Adrenal gland (tissue), 9 donors: ENCODE measurements at regions not wholly inside any gene's neighbourhood (a gene's known extent, or its start where the extent isn't known, plus 50 kb on each side); places are given as distances from the start of the nearest gene placed in this dataset.

ENCODE experiments used
- DNase-seq, 7 donors: peaks; one replicate each; pipeline ENCODE4 v3.0.0-alpha.2; 2019 to 2020
- H3K27ac ChIP-seq, 5 donors: fragments of 200-600 bp; sonication (generic) in 4 of 5; 1 replicate in 3 of 5; 2 replicates in 2 of 5; pipeline versions ENCODE4 v1.5.1 to v1.8.0; 2016 to 2020; ENCODE audit warnings: mild to moderate bottlenecking in 1 of 5
- H3K27me3 ChIP-seq: fragments of 200-600 bp; 2 replicates; pipeline ENCODE4 v1.8.0; 2021
- H3K36me3 ChIP-seq, 2 donors: fragments of 200-600 bp; replicated peaks in 1 of 2; 1 replicate in 1 of 2; 2 replicates in 1 of 2; pipeline versions ENCODE4 v1.5.1 to v1.8.0; 2018 to 2022
- H3K4me1 ChIP-seq, 2 donors: fragments of 200-600 bp; replicated peaks in 1 of 2; 1 replicate in 1 of 2; 2 replicates in 1 of 2; pipeline versions ENCODE4 v1.5.1 to v1.8.0; 2018 to 2021
- H3K4me3 ChIP-seq, 4 donors: fragments of 200-600 bp; sonication (generic) in 3 of 4; one replicate each; pipeline ENCODE4 v1.5.1; 2016 to 2018
- H3K9me3 ChIP-seq, 3 donors: fragments of 200-600 bp; sonication (generic) in 1 of 3; replicated peaks in 1 of 3; 1 replicate in 2 of 3; 2 replicates in 1 of 3; pipeline versions ENCODE4 v1.5.1 to v1.8.0; 2016 to 2021
- CTCF ChIP-seq, 6 experiments: fragments of 450-650 bp in 4 of 6; fragments of 200-600 bp in 2 of 6; sonication (generic) in 1 of 6; IDR thresholded peaks; 1 replicate in 5 of 6; 2 replicates in 1 of 6; pipeline versions ENCODE4 v1.5.1 to v1.8.0; 2016 to 2021; ENCODE audit warnings: antibody characterized with exemption in 6 of 6, mild to moderate bottlenecking in 2 of 6, moderate library complexity in 1 of 6
- POLR2A ChIP-seq, 2 donors: fragments of 450-650 bp; IDR thresholded peaks; one replicate each; pipeline ENCODE4 v1.6.1; 2017; ENCODE audit warnings: antibody characterized with exemption in 2 of 2, mild to moderate bottlenecking in 2 of 2, moderate library complexity in 1 of 2
- WGBS, 4 donors: extraction: QIAGEN DNeasy Blood & Tissue Kit in 2 of 4; methylation state at CpG; one replicate each; pipeline versions ENCODE4 v1.1.5 to v1.1.7; 2013 to 2017; 5-methylcytosine and 5-hydroxymethylcytosine counted together
- intact Hi-C, 2 donors: fragments of 100-400 bp; cut with DNase I; formaldehyde crosslinking; loops; one replicate each; pipeline versions ENCODE4 v1.14.1 to v1.15.0; 2022 to 2023
- donor health status: healthy with polysubstance abuse.
- donor health status: Bipolar disorder and iron deficiency.
- donor health status: DM: yes; HTN: yes; CAD: no.
- donor health status: DM: no; HTN: no; CAD: no.
- donor health status: DM: no; HTN: no; CAD: no.

- no peaks in the 10 kb centered on the region for H3K4me1 ChIP-seq
- no peaks in the 10 kb centered on the region for H3K9me3 ChIP-seq
- no peaks in the 10 kb centered on the region for H3K36me3 ChIP-seq
- no peak for TF ChIP-seq CTCF (IDR thresholded peaks at IDR 0.05)
- TF ChIP-seq POLR2A (IDR thresholded peaks at IDR 0.05) = no peak
- H3K4me3 ChIP-seq = no peak overlapping the region
- intact Hi-C loops = no loop called here
- H3K27me3 ChIP-seq = no peaks in the 10 kb centered on the region
- no peak overlapping the region for H3K27ac ChIP-seq
- DNase-seq = no peak
Observed at GRCh38 chr4:131288441-131288840, 1860.7 kb upstream of the PCDH10 start.

GRCh38 chr4:131296192-131296591, 1852.9 kb upstream of the PCDH10 start:
- Histone ChIP-seq H3K4me1 (no peaks in the 10 kb centered on the region), H3K27me3 (no peaks in the 10 kb centered on the region), H3K9me3 (no peaks in the 10 kb centered on the region), H3K36me3 (no peaks in the 10 kb centered on the region), H3K4me3 (no peak overlapping the region), H3K27ac (no peak overlapping the region)
- no peak for DNase-seq
- intact Hi-C loops = no loop called here
- no peak for TF ChIP-seq CTCF (IDR thresholded peaks at IDR 0.05)
- no peak for TF ChIP-seq POLR2A (IDR thresholded peaks at IDR 0.05)
- WGBS, 4 donors = 63 to 86% (median 82%) methylated on average over 1 of the region's 1 CpG

GRCh38 chr4:131302108-131302507, 1847.0 kb upstream of the PCDH10 start:
- Histone ChIP-seq H3K9me3 (no peaks in the 10 kb centered on the region), H3K36me3 (no peaks in the 10 kb centered on the region), H3K27me3 (no peaks in the 10 kb centered on the region), H3K27ac (no peak overlapping the region), H3K4me3 (no peak overlapping the region), H3K4me1 (no peaks in the 10 kb centered on the region)
- TF ChIP-seq CTCF (IDR thresholded peaks at IDR 0.05) = no peak
- no peak for TF ChIP-seq POLR2A (IDR thresholded peaks at IDR 0.05)
- intact Hi-C loops = no loop called here
- WGBS, 4 donors = 33 to 89% (median 65%) methylated on average over 1 to 4 of the region's 4 CpGs
- DNase-seq = no peak

- no peaks in the 10 kb centered on the region for H3K4me1 ChIP-seq
- no peak for TF ChIP-seq POLR2A (IDR thresholded peaks at IDR 0.05)
- TF ChIP-seq CTCF (IDR thresholded peaks at IDR 0.05) = no peak
- WGBS, 4 donors = 82 to 90% (median 88%) methylated on average over 2 of the region's 2 CpGs
- H3K9me3 ChIP-seq = no peaks in the 10 kb centered on the region
- no peak for DNase-seq
- H3K27ac ChIP-seq = no peak overlapping the region
- H3K27me3 ChIP-seq = no peaks in the 10 kb centered on the region
- no peak overlapping the region for H3K4me3 ChIP-seq
- no peaks in the 10 kb centered on the region for H3K36me3 ChIP-seq
- intact Hi-C loops = no loop called here
Observed at GRCh38 chr4:131304686-131305085, 1844.4 kb upstream of the PCDH10 start.
